Activated CD4-positive, alpha-beta T cell treated with anti-CD3 and anti-CD28 coated beads, Interleukin-2, amount 50 U/mL, for 24 hours (primary cell): ENCODE measurements at regions not wholly inside any gene's neighbourhood (a gene's known extent, or its start where the extent isn't known, plus 50 kb on each side); places are given as distances from the start of the nearest gene placed in this dataset.
"Not testable (repeated sequence)": the region's sequence is repeated elsewhere in the genome, so short reads cannot be mapped to it uniquely, and the experiment has no call there.

Experiments used
- DNase-seq, 2 donors: peaks; one replicate each; pipeline ENCODE4 v3.0.0-alpha.2; 2020; ENCODE audit warnings: low read depth in 1 of 2, low spot score in 1 of 2

DNA sequence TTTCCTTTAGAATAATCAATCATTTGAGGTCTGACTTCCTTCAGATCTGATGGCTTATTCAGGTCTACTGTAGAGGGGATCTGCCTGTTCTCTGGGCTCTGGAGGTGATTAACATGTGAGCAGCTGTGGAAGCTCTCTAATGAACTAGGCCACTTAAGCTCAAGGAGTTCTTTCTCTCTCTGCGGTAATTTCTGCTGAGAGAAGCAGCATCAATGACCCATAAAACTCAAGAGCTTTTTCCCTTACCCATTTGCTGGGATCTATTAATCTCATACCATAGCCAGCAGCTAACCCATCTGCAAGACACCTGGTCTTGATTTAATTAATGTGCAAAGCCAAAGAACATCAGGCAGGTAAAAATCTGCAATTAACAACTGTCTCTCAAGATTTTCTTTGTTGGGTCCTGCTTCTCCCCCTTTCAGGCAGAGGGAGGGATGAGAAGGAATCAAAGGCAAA is 73.2 kb upstream of the DLG1 start:
- DNase-seq, result no peak

GRCh38 chr3:197369545-197369944 is 71.1 kb upstream of the DLG1 start:
- DNase-seq, result no peak

GRCh38 chr3:197368821-197369220 is 70.4 kb upstream of the DLG1 start:
- no peak for DNase-seq

GRCh38 chr3:197368330-197368729 is 69.9 kb upstream of the DLG1 start:
- no peak for DNase-seq

GRCh38 chr3:197367081-197367780 is 68.8 kb upstream of the DLG1 start:
- DNase-seq, result no peak

GRCh38 chr3:197366301-197367044 is 68.1 kb upstream of the DLG1 start:
- DNase-seq, result no peak

DNA sequence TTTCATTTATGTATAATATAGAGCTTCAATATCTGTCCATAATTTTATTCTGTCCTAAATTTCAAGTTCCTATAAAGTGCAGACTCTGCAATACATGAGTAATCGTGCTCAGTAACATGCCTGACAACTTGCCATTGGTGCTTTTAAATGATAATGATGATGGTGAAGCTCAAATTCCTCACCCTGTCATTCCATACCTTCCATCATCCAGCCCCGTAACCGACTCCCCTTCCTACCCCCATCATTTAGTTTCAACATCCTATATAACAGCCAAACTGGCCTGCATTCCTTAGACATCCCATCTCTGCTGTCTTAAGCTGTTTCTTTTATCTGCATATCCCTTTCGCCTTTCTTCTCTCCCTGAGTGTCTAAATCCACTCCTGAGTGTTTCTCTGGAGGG is 67.2 kb upstream of the DLG1 start:
- no peak for DNase-seq

- no peak for DNase-seq
Measured at GRCh38 chr3:197364410-197365071, 66.1 kb upstream of the DLG1 start.

DNA sequence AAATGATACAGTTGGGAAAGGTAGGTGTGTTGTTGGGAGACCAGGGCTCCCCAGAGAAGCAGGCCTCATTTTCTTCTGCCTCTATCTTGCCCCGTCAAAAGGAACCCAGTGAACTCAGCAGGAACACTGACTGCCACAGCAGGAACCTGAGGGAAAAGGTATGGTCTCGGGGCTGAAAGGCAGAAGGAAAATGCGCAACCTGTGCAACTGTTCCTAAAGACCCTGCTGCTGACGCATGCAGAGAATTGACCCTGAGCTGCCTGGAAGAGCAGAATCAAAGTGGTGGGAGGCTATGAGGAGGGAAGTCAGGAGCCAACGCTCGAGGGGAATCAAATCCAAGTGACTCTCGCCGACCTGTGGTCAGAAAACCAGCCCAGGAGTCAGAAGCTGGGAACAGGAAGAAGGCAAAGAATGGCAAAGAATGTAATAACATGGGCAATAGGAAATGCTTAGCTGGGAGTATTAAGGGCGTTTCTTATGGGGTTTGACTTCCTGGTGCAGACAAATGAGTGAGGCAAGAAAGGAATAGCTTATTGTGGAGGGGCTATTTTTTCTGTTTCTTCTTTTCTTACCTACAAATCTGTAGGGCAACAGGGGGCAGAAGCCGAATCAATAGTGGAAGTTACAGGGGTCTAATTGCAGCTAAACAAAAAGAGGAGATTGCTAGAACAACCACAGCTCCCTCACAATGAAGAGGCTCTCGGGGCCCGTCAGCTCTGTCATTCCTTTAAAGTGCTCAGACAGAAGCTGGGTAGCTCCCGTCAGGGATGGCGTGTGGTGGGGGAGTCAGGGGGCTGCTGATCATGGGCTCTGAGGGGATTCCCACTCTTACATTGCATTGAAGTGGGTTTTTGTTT is 65.4 kb upstream of the DLG1 start:
- no peak for DNase-seq

DNA sequence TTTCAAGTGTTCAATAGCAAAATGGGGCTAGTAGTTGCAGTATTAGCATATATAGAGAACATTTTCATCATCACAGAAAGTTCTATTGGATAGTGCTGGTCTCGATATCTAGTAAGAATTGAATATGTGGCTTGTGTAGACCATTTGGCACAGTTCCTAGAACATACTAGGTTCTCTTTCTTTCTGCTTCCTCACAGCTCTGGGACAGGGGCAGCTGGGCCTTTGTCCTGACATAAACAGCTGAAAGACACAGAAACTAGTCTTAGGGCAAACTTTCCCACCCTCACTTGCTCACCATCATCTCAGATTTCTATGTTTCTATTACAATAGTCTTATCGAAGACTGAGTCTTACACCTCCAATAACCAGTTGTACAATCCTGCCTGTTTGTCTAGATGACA is 63.7 kb upstream of the DLG1 start:
- DNase-seq, result no peak

GRCh38 chr3:197360095-197360494 is 61.7 kb upstream of the DLG1 start:
- not testable (repeated sequence) for DNase-seq

GRCh38 chr3:197359476-197359875 is 61.1 kb upstream of the DLG1 start:
- DNase-seq, result not testable (repeated sequence)

DNA sequence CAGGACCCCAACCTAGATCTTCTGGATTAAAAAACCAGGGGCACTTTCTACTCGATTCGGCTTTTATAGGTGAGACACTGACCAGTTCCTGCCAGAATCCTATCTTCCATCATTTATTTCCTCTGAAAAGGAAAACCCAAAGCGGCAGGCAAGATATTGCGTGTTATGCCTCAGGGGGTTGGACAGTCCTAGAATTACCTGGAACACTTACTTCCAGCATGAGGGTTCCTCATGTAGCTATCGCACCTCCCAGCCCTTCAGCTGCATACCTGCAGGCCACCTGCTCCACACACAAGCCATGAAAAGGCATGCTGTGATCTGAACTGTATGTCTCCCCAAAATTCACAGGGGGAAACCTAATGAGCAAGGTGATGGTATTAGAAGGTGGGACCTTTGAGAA is 58.3 kb upstream of the DLG1 start:
- no peak for DNase-seq

- no peak for DNase-seq
Measured at GRCh38 chr3:197356275-197356674, 57.9 kb upstream of the DLG1 start.

- no peak for DNase-seq
Measured at GRCh38 chr3:197355713-197356112, 57.3 kb upstream of the DLG1 start.

GRCh38 chr3:197354568-197355001 is 56.2 kb upstream of the DLG1 start:
- DNase-seq, result no peak

DNA sequence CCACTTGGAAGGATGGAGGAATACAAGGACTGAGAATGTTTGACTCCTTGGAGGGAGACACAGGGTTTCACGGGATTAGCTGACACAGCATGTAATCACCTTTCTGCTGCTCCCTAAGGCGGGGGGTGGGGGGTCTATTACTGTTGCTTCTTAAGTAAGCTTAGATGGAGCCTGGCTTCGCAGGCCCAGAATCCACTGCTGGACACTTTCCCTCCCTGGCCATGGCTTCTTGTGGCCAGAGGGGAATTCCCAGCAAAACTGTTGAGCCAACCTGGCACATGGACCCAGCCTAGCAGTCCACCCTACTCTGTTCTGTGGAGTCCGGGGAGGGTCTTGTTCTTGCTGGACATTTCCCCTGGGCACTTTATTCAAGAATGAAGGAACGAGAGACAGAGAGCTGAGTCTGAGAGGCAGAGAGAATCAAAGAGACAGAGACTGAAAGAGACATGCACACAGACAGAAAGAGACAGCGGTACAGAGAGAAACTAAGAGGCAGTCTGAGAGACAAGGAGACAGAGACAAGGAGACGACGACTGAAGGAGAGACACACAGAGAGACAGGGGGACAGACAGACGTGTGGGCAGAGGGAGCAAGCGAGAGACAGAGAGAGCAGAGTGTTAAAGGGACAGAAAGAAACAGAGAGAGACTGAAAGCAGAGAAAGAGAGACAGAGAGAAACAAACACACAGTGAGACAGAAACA is 55.6 kb upstream of the DLG1 start:
- no peak for DNase-seq

DNA sequence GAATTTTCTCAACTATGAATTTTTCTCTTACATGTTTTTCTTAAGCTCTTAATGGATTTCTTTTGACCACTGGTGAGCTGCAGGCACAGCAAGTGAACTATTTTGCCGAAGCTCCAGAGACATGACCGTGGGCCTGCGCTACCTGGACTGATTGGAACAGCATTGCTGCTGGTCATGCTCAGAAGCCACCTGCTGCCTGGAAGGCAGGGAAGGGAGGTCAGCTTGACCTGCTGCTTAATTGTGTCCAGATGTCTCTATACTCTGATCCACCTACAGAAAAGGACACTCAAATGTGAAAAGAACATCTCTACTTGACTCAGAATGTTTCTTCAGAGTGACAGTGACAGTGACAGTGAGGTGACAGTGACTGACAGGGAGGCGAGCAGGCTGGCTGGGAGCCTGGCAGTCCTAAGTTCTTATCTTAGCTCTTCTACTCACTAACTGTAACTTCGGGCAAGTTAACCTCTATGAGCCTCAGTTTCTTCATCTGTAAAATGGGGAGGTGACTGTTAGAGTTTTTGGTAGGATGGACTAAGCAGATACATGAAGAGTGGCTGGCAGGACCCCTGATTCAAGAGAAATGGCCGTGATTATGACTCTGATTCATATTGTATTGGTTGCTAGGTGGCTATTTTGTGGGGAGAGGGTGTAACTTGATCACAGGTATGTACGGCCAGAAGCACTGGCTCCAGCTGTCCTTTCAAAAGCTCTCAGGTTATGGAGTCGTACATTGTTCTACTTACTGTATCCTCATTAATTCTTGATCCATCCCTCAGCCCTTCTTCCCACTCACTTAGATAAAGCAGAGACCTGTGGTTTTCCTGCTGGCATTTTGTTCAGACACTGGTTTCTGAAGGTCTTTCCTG is 54.8 kb upstream of the DLG1 start:
- DNase-seq, result no peak

DNA sequence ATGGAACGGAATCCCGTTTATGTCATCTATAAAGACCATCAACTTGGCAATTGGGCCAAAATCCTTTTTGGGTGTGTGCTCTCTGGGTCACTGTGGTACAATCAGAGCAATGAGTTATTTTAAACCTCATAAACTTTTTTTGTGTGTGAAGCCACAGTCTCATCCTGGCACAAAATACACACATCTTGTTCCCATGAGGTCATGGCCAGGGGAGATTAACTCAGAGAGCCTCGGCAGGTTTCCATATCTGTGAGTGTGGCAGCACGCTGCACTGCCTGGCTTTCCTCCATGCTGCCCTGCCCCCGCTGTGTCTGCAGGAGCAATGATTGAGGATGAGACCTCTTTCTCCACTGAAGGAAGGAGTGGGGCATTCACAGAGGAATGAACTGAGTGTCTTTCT is 54.0 kb upstream of the DLG1 start:
- no peak for DNase-seq

GRCh38 chr3:197350446-197350845 is 52.0 kb upstream of the DLG1 start:
- no peak for DNase-seq
